Fibroblast of lung (primary cell): ENCODE measurements at regions not wholly inside any gene's neighbourhood (a gene's known extent, or its start where the extent isn't known, plus 50 kb on each side); places are given as distances from the start of the nearest gene placed in this dataset.

Experiments
- DNase-seq, 2 donors: peaks; one replicate each; pipeline versions ENCODE4 v3.0.0 to v3.0.0-alpha.2; 2010; ENCODE audit warnings: low read depth in 2 of 2
- H2AFZ ChIP-seq: 2 replicates; pipeline ENCODE4 v1.5.1; 2012; ENCODE audit warnings: low read length, control low read depth, inconsistent platforms
- H3K27ac ChIP-seq: 2 replicates; pipeline ENCODE4 v1.5.1; 2011; ENCODE audit warnings: low read length, control low read depth; ENCODE audit not compliant: insufficient read depth
- H3K27me3 ChIP-seq: 2 replicates; pipeline ENCODE4 v1.5.1; 2011; ENCODE audit warnings: mild to moderate bottlenecking, low read length; ENCODE audit not compliant: control insufficient read depth, insufficient read depth
- H3K36me3 ChIP-seq: 2 replicates; pipeline ENCODE4 v1.5.1; 2011; ENCODE audit warnings: low read length; ENCODE audit not compliant: control insufficient read depth, insufficient read depth
- H3K4me1 ChIP-seq: 2 replicates; pipeline ENCODE4 v1.5.1; 2011; ENCODE audit warnings: low read length; ENCODE audit not compliant: control insufficient read depth, insufficient read depth; ENCODE audit errors: extremely low read depth
- H3K4me2 ChIP-seq: 2 replicates; pipeline ENCODE4 v1.5.1; 2011; ENCODE audit warnings: low read length, control low read depth; ENCODE audit not compliant: insufficient read depth; ENCODE audit errors: extremely low read depth
- H3K4me3 ChIP-seq, 4 experiments: fragments of 200-600 bp in 1 of 4; sonication (generic) in 1 of 4; replicated peaks in 1 of 4; 2 replicates each; pipeline ENCODE4 v1.5.1; 2011 to 2016; ENCODE audit warnings: low read length in 4 of 4, low read depth in 3 of 4, mild to moderate bottlenecking in 3 of 4, control low read depth in 2 of 4, inconsistent platforms in 1 of 4, mixed read lengths in 1 of 4; ENCODE audit not compliant: insufficient read depth in 1 of 4; ENCODE audit errors: control extremely low read depth in 1 of 4
- H3K79me2 ChIP-seq: 2 replicates; pipeline ENCODE4 v1.5.1; 2012; ENCODE audit warnings: mild to moderate bottlenecking, low read length, inconsistent platforms; ENCODE audit not compliant: control insufficient read depth, insufficient read depth
- H3K9ac ChIP-seq: 2 replicates; pipeline ENCODE4 v1.5.1; 2011; ENCODE audit warnings: mild to moderate bottlenecking, low read length, control low read depth; ENCODE audit not compliant: insufficient read depth
- H3K9me3 ChIP-seq: 2 replicates; pipeline ENCODE4 v1.5.1; 2012; ENCODE audit warnings: low read depth, low read length; ENCODE audit not compliant: control insufficient read depth, insufficient read depth
- H4K20me1 ChIP-seq: 2 replicates; pipeline ENCODE4 v1.5.1; 2011; ENCODE audit warnings: low read length; ENCODE audit not compliant: control insufficient read depth, insufficient read depth; ENCODE audit errors: extremely low read depth
- EZH2 ChIP-seq: IDR thresholded peaks from 2 replicates; pipeline ENCODE4 v1.5.1; 2012; ENCODE audit warnings: low read length, control low read depth, mild to moderate bottlenecking; ENCODE audit errors: missing control alignments
- TF ChIP-seq, protein P1 (sequence below), 2 donors: IDR thresholded peaks in 1 of 2; conservative IDR thresholded peaks in 1 of 2; 1 replicate in 1 of 2; 2 replicates in 1 of 2; pipeline ENCODE4 v1.5.1; 2011 to 2012; ENCODE audit warnings: low read length in 2 of 2, control low read depth in 1 of 2, inconsistent platforms in 1 of 2, low read depth in 1 of 2, mild to moderate bottlenecking in 1 of 2

DNA sequence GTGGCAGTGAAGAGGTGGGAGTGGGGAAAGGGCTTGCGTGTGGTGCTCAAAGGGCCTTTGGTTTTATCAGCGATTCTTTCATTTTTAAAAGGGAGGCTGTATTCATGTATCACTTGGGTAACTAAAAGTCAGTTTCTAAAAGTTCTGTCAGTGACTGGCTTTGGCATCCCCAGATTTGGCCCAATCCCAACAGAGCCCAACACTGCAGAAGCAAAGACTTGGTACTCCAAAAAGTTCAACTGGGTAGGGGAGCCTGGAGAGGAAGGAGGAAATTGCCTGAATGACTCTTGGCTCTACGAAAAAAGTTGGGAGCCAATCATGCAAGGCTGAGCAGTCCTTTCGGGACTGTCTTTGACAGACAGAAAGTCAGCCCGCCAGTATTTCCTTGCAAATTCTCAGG, 54.5 kb upstream of the COL13A1 start:
- Histone ChIP-seq H2AFZ (no peak overlapping the region), H3K27ac (no peak overlapping the region), H4K20me1 (no peaks in the 10 kb centered on the region), H3K4me2 (no peak overlapping the region), H3K4me1 (no peaks in the 10 kb centered on the region), H3K27me3 (peaks cover 19% of the 10 kb centered on the region), H3K9ac (no peak overlapping the region), H3K36me3 (no peaks in the 10 kb centered on the region), H3K79me2 (no peaks in the 10 kb centered on the region), H3K9me3 (no peaks in the 10 kb centered on the region), H3K4me3 (no peak overlapping the region)
- TF ChIP-seq EZH2: no peak
- TF ChIP-seq, protein P1, sequence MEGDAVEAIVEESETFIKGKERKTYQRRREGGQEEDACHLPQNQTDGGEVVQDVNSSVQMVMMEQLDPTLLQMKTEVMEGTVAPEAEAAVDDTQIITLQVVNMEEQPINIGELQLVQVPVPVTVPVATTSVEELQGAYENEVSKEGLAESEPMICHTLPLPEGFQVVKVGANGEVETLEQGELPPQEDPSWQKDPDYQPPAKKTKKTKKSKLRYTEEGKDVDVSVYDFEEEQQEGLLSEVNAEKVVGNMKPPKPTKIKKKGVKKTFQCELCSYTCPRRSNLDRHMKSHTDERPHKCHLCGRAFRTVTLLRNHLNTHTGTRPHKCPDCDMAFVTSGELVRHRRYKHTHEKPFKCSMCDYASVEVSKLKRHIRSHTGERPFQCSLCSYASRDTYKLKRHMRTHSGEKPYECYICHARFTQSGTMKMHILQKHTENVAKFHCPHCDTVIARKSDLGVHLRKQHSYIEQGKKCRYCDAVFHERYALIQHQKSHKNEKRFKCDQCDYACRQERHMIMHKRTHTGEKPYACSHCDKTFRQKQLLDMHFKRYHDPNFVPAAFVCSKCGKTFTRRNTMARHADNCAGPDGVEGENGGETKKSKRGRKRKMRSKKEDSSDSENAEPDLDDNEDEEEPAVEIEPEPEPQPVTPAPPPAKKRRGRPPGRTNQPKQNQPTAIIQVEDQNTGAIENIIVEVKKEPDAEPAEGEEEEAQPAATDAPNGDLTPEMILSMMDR (conservative IDR thresholded peaks at IDR 0.05 in 1 of 2, IDR thresholded peaks at IDR 0.05 in 1 of 2; ENCODE audit: low read depth in 1 of 2, low read length in 2 of 2): no peak
- no peak for DNase-seq

- Histone ChIP-seq H3K27ac (no peak overlapping the region), H3K79me2 (no peaks in the 10 kb centered on the region), H3K9ac (no peak overlapping the region), H3K4me1 (no peaks in the 10 kb centered on the region), H3K27me3 (peaks cover 22% of the 10 kb centered on the region), H3K4me3 (no peak overlapping the region), H3K36me3 (no peaks in the 10 kb centered on the region), H2AFZ (no peak overlapping the region), H3K4me2 (no peak overlapping the region), H3K9me3 (no peaks in the 10 kb centered on the region), H4K20me1 (no peaks in the 10 kb centered on the region)
- DNase-seq: peak in 1 of 2 donors; percentile 13
- no peak for TF ChIP-seq EZH2
- TF ChIP-seq, protein P1 (conservative IDR thresholded peaks at IDR 0.05 in 1 of 2, IDR thresholded peaks at IDR 0.05 in 1 of 2; ENCODE audit: low read depth in 1 of 2, low read length in 2 of 2): no peak
These were observed 53.1 kb upstream of the COL13A1 start for GRCh38 chr10:69748621-69749020.

DNA sequence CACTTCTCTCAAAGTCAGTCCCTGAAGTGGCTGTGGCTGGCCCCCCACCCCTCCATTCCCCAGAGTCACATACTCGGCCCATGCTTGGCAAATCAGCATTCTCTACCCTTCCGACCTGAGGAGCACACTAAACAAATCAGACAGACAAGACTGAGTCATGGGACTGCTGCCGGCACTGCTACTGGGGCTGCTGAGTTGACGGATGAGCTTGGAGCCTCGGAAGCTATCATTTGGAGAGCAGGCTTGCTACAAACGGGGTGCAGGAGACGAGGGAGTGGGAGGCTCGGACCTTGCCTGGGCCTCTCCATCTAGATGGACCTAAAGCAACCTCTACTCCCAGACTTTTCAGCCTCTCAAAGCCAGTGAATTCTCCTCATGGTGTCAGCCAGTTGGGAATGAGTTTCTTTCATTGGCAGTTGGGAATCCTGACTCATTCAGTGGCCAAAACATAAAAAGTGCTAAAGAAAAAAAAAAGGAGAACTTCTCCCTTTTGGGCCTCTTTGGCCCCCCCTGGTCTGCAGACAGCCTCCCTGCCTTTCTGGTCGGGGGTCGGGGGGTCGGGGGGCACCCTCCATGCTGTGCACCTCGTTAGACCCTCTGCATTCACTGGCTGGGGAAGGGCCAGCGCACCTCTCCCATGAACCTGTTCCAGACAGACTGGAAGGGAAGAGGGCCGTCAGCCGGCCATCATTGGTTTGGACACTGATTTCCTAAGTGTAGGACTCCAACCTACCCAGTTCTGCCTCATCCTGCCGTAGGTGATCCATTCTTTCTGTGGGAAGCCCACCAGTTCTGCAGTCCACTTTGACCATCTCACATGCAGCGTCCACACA, 52.3 kb upstream of the COL13A1 start:
- no peak overlapping the region for H3K4me2 ChIP-seq
- peaks cover 22% of the 10 kb centered on the region for H3K27me3 ChIP-seq
- H2AFZ ChIP-seq: no peak overlapping the region
- H3K79me2 ChIP-seq: no peaks in the 10 kb centered on the region
- H4K20me1 ChIP-seq: no peaks in the 10 kb centered on the region
- no peak overlapping the region for H3K9ac ChIP-seq
- no peak overlapping the region for H3K27ac ChIP-seq
- H3K4me3 ChIP-seq: no peak overlapping the region
- DNase-seq: peak; percentile 39 to 60
- no peaks in the 10 kb centered on the region for H3K4me1 ChIP-seq
- no peaks in the 10 kb centered on the region for H3K36me3 ChIP-seq
- TF ChIP-seq EZH2: no peak
- TF ChIP-seq, protein P1 (conservative IDR thresholded peaks at IDR 0.05 in 1 of 2, IDR thresholded peaks at IDR 0.05 in 1 of 2; ENCODE audit: low read depth in 1 of 2, low read length in 2 of 2): no peak
- H3K9me3 ChIP-seq: no peaks in the 10 kb centered on the region
